Peyer's patch (tissue), 4 donors: ENCODE measurements at regions not wholly inside any gene's neighbourhood (a gene's known extent, or its start where the extent isn't known, plus 50 kb on each side); places are given as distances from the start of the nearest gene placed in this dataset.

Source experiments
- DNase-seq, 3 donors: peaks; one replicate each; pipeline ENCODE4 v3.0.0-alpha.2; 2017 to 2019
- H3K27ac ChIP-seq, 4 donors: fragments of 200-600 bp; sonication (generic); one replicate each; pipeline ENCODE4 v1.5.1; 2016 to 2019
- H3K27me3 ChIP-seq, 2 donors: fragments of 200-600 bp; sonication (generic); one replicate each; pipeline ENCODE4 v1.5.1; 2019
- H3K36me3 ChIP-seq, 3 donors: fragments of 200-600 bp; sonication (generic); one replicate each; pipeline ENCODE4 v1.5.1; 2016 to 2019
- H3K4me1 ChIP-seq, 4 donors: fragments of 200-600 bp; sonication (generic); one replicate each; pipeline ENCODE4 v1.5.1; 2016 to 2019
- H3K4me3 ChIP-seq, 4 donors: fragments of 200-600 bp; sonication (generic); 1 replicate in 3 of 4; 2 replicates in 1 of 4; pipeline ENCODE4 v1.5.1; 2016 to 2019; ENCODE audit warnings: mild to moderate bottlenecking in 1 of 4
- H3K9me3 ChIP-seq, 4 donors: fragments of 200-600 bp; sonication (generic); one replicate each; pipeline ENCODE4 v1.5.1; 2016 to 2019; ENCODE audit warnings: mild to moderate bottlenecking in 1 of 4
- POLR2A ChIP-seq, 2 donors: fragments of 450-650 bp; IDR thresholded peaks; one replicate each; pipeline ENCODE4 v1.5.1; 2017; ENCODE audit warnings: antibody characterized with exemption in 2 of 2, mild to moderate bottlenecking in 2 of 2, moderate library complexity in 2 of 2
- TF ChIP-seq, protein P1 (sequence below), 6 experiments: fragments of 450-650 bp in 4 of 6; fragments of 200-600 bp in 2 of 6; sonication (generic) in 1 of 6; IDR thresholded peaks; one replicate each; pipeline ENCODE4 v1.5.1; 2017 to 2019; ENCODE audit warnings: antibody characterized with exemption in 6 of 6, mild to moderate bottlenecking in 3 of 6, moderate library complexity in 1 of 6

DNA sequence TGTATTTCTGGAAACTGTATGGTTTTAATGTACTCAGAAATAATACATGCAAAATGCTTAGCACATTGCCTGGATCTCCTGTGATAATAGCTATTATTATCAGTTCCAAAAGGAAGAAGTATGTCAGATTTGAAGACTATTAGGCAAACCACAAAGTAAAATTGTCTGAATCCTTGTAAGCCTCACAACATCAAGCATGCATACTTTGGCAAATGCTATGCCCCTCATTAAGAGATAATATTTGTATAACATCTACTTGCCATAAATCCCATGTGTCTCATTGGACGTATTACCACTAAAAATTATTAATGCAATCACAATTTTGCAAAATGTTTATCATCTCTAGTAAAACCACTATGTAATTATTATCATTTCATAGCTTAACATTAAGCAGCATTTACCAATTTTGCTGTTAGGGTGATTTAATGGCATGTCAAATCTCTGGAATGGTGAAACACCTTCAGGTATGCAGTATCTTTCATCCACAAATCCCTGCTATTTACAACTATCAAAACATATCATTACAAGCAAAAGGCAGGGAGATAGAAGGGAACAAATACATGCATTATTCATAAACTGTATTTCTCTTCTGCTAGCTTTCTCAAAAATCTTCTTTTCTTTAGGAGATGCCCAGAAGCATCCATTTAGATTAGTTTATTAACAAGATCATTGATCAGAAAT lies 974.6 kb upstream of the RAG2 start:
- Histone ChIP-seq H3K36me3 (no peaks in the 10 kb centered on the region), H3K27ac (no peak overlapping the region), H3K4me3 (no peak overlapping the region), H3K9me3 (no peaks in the 10 kb centered on the region), H3K27me3 (no peaks in the 10 kb centered on the region), H3K4me1 (no peaks in the 10 kb centered on the region)
- DNase-seq, result no peak
- no peak for TF ChIP-seq POLR2A (IDR thresholded peaks at IDR 0.05)
- TF ChIP-seq, protein P1, sequence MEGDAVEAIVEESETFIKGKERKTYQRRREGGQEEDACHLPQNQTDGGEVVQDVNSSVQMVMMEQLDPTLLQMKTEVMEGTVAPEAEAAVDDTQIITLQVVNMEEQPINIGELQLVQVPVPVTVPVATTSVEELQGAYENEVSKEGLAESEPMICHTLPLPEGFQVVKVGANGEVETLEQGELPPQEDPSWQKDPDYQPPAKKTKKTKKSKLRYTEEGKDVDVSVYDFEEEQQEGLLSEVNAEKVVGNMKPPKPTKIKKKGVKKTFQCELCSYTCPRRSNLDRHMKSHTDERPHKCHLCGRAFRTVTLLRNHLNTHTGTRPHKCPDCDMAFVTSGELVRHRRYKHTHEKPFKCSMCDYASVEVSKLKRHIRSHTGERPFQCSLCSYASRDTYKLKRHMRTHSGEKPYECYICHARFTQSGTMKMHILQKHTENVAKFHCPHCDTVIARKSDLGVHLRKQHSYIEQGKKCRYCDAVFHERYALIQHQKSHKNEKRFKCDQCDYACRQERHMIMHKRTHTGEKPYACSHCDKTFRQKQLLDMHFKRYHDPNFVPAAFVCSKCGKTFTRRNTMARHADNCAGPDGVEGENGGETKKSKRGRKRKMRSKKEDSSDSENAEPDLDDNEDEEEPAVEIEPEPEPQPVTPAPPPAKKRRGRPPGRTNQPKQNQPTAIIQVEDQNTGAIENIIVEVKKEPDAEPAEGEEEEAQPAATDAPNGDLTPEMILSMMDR (IDR thresholded peaks at IDR 0.05), result no peak

DNA sequence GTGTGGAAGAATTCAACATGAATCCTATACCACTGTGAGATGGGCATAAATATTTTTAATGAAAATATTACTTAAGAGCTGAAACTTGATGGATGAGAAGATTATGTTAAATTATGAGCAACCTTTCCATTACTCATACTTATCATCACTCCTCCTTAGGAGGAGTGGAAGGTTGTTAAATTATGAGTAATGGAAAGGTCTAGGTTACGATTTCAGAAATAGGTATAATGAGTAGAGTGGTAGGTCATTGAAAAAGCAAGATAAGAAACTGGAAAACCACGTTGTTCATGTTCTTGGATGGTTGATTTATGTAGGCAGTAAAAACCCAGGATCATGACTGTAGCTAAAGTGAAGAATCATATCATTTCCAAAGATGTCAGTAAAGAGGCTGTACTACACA lies 973.2 kb upstream of the RAG2 start:
- TF ChIP-seq POLR2A (IDR thresholded peaks at IDR 0.05), result no peak
- TF ChIP-seq, protein P1 (IDR thresholded peaks at IDR 0.05), result no peak
- H3K27ac ChIP-seq, result no peak overlapping the region
- no peak overlapping the region for H3K4me3 ChIP-seq
- no peaks in the 10 kb centered on the region for H3K4me1 ChIP-seq
- DNase-seq, result no peak
- no peaks in the 10 kb centered on the region for H3K9me3 ChIP-seq
- H3K36me3 ChIP-seq, result no peaks in the 10 kb centered on the region
- H3K27me3 ChIP-seq, result no peaks in the 10 kb centered on the region

DNA sequence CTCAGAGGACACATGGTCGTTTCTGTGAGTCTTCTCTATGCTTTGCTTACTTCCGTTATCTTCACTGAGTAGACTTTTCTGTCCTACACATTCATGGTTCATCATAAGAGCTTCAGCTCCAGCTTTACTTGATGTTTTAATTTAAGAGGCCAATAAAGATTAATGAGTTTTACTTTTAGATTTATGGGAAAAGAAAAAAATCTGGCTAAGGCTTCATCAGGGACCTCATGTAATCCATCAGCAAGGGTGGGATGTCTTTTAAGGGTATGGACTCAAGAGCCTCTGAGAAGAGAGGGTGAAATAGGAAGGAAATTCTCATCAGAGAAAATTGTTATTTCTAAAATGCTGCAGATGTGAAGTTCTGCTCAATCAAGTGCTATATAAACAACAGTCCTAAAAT lies 963.0 kb upstream of the RAG2 start:
- H3K9me3 ChIP-seq, result no peaks in the 10 kb centered on the region
- no peak for TF ChIP-seq POLR2A (IDR thresholded peaks at IDR 0.05)
- TF ChIP-seq, protein P1 (IDR thresholded peaks at IDR 0.05), result no peak

DNA sequence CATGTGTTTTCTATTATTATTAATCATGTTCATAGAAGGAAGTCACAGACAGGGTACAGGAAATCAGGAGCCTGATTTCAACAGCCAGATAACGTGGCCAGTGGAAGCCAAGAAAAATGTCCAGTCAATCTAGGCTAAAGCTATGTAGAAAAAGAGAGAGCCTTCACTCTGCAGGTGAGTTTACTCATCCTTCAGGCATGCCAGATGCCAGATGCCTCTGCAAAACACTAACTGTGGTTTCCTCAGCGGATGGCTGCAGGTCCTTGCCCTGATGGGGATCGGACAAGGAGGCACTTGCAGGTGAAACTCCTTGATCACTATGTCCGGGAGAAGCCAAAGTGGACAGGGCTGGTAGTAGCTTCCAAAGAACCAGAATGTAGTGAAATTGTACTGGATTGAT lies 962.3 kb upstream of the RAG2 start:
- no peaks in the 10 kb centered on the region for H3K27me3 ChIP-seq
- no peak overlapping the region for H3K27ac ChIP-seq
- H3K9me3 ChIP-seq, result no peaks in the 10 kb centered on the region
- H3K4me1 ChIP-seq, result no peaks in the 10 kb centered on the region
- H3K4me3 ChIP-seq, result no peak overlapping the region
- H3K36me3 ChIP-seq, result no peaks in the 10 kb centered on the region
- no peak for DNase-seq
- TF ChIP-seq POLR2A (IDR thresholded peaks at IDR 0.05), result no peak
- TF ChIP-seq, protein P1 (IDR thresholded peaks at IDR 0.05), result no peak

More for the DNA sequence above, 963.0 kb upstream of the RAG2 start:
- DNase-seq, result no peak
- Histone ChIP-seq H3K4me1 (no peaks in the 10 kb centered on the region), H3K27me3 (no peaks in the 10 kb centered on the region), H3K36me3 (no peaks in the 10 kb centered on the region), H3K4me3 (no peak overlapping the region), H3K27ac (no peak overlapping the region)

DNA sequence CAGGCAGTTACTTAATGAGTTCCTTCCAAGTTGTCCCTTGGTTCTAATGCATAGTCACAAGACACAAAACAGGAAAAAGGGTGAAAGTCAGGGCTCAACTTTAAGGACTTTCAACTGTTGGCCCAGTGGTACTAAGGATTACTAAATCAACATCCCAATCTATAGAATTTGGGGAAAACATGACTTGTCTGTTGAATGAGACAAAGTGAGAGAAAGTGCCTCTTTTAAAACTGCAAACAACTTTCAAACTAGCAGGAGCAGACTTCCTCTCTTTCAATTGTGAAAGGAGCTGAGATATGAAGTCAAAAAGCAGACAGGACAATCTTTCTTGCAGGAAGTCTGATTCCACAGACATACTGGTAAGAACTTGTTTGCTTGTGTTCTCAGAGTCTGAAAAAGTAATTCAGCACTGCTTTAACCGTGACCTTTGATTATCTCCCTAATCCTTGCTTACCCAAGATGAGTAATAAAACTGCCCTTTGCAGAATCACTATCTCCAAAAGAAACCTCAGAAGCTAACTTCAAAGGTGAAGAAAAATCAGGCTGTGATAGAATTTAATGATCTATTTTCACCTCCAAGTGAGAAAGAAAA lies 960.7 kb upstream of the RAG2 start:
- DNase-seq, result no peak
- Histone ChIP-seq H3K36me3 (no peaks in the 10 kb centered on the region), H3K27ac (no peak overlapping the region), H3K9me3 (no peaks in the 10 kb centered on the region), H3K4me1 (no peaks in the 10 kb centered on the region), H3K27me3 (no peaks in the 10 kb centered on the region), H3K4me3 (no peak overlapping the region)
- TF ChIP-seq, protein P1 (IDR thresholded peaks at IDR 0.05), result no peak
- TF ChIP-seq POLR2A (IDR thresholded peaks at IDR 0.05), result no peak
